NAMALWA (cell line): ENCODE measurements at regions not wholly inside any gene's neighbourhood (a gene's known extent, or its start where the extent isn't known, plus 50 kb on each side); places are given as distances from the start of the nearest gene placed in this dataset.
A peak's percentile ranks its signal among the peaks of the same experiment; 100 is the strongest.
"Not testable (repeated sequence)": the region's sequence is repeated elsewhere in the genome, so short reads cannot be mapped to it uniquely, and the experiment has no call there.

ENCODE experiments used
- DNase-seq: peaks from one replicate; pipeline ENCODE4 v3.0.0-alpha.2; 2015; ENCODE audit warnings: low spot score

DNA sequence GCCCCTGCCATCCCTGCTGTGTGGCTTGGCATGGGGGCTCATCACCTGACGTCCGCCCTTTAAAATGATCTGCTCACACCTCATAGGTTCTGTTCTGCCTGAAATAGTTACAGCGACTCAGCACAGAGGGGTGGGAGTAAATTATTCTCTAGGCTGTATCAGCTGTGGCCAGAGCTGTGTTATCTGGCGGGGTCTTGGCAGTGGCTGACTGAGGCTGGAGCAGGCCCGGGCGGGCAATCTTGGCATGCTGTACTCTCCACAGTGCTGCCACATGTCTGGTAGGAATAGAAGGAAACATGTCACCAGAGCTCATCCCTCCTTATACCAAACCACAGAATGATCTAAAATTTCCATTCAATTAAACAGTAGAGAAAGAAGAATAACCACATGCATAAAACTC, 499.9 kb upstream of the LMCD1 start:
- no peak for DNase-seq

- no peak for DNase-seq
Measured at GRCh38 chr3:8011902-8012301, 489.7 kb upstream of the LMCD1 start.

GRCh38 chr3:8020047-8020841, 481.4 kb upstream of the LMCD1 start:
- no peak for DNase-seq

- no peak for DNase-seq
Measured at GRCh38 chr3:8027954-8028353, 473.7 kb upstream of the LMCD1 start.

DNA sequence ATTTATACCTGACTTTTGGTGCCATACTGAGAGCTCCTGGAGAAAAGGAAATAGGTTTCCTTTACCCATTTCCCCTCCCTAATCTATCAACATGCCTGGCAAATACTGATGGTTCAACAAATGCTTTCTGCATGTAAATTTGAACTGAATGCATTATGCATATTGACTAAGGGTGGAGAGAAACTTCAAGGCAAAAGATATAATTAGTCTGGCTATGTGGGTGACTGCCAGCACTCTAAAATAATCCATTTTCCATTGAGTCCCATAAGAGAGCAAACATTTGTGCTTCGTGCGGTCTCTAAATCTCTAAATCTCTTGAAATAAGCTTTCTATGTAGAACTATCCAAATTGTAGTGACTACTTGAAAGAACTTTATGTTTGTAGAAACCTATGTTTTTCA, 451.3 kb upstream of the LMCD1 start:
- DNase-seq = no peak

DNA sequence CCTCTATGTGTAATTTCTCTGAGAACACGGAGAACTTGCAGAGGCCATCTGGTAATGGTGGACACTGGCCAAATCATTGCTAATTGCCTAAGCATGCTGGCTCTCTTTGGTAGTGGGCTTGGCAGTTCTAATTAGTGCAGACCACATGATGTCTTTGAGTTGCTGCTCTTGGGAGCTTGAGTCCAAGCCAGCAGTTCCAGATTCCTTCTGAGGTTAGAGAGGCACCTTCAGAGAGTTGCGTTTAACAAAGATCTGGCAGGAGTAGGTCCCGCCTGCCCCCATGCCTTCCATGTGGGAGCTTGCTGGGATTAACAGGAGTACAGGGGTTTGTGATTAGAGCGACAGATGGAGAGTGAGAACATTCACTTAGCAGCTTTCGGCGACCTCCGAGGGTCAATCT, 449.0 kb upstream of the LMCD1 start:
- no peak for DNase-seq

DNA sequence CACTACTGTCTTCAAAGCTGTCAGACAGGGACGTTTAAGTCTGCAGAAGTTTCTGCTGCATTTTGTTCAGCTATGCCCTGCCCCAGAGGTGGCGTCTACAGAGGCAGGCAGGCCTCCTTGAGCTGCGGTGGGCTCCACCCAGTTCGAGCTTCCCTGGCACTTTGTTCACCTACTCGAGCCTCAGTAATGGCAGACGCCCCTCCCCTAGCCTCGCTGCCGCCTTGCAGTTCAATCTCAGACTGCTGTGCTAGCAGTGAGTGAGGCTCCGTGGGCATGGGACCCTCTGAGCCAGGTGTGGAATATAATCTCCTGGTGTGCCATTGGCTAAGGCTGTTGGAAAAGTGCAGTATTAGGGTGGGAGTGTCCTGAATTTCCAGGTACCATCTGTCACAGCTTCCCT, 433.5 kb upstream of the LMCD1 start:
- DNase-seq = not testable (repeated sequence)

- DNase-seq = no peak
Measured at GRCh38 chr3:8069471-8069870, 432.2 kb upstream of the LMCD1 start.

DNA sequence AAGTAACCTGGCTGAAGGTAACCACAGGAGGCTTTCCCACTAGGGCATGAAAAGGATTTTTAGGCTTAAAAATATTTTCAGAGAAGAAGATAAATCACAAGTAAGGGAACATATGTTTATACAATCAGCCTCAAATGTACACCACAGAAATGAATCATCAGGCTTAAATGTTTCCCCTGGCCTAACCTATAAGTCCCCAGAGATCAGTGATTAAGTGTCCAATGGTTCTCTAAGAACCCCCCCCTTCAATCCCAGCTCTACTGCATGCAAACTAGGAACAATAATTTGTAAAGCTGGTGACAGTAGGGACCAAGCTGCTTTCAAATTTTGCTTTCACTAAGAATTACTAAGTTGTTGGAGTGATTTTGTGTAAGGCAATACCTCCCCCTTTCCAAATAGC, 431.6 kb upstream of the LMCD1 start:
- DNase-seq = no peak

DNA sequence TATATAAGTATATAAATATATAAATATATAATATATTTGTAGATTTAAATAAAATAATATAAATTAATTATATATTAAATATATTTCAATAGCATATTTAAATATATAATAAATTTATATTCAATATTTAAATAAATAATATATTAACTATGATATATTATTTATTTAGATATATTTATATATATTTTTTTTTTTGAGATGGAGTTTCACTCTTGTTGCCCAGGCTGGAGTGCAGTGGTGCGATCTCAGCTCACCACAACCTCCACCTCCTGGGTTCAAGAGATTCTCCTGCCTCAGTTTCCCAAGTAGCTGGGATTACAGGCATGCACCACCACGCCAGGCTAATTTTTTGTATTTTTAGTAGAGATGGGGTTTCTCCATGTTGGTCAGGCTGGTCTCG, 426.9 kb upstream of the LMCD1 start:
- not testable (repeated sequence) for DNase-seq

GRCh38 chr3:8077126-8077525, 424.5 kb upstream of the LMCD1 start:
- DNase-seq = no peak

DNA sequence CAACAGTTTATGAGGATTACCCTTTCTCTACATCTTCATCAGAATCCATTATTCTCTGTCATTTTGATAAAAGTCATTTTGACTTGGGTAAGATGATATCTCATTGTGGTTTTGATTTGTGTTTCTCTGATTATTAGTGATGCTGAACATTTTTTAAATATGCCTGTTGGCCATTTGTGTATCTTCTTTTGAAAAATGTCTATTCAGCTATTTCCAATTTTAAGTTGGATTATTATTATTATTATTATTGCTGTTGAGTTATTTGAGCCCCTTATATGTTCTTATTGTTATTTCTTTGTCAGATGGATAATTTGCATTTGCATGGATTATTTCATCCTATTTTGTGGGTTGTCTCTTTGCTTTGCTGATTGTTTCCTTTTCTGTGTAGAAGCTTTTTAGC, 421.2 kb upstream of the LMCD1 start:
- no peak for DNase-seq

DNA sequence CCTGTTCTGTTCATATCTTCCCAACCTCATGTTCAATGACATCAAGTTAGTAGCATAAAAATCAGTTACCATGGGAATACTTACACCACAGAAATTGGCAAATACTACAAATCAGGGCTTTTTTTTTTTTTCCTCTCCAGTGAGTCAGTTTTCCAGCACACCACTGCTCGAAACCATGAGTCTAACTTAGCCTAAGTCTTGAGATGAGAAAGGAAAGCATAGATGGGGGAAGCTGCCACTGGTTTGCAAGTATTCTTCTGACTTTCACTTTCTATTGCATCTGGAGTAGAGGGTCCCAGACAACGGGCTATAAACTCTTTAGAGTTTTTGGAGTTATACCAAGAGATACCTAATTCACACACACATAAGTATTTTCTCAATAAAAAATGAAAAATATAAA, 416.1 kb upstream of the LMCD1 start:
- DNase-seq = no peak

- DNase-seq = no peak
Measured at GRCh38 chr3:8087951-8088350, 413.7 kb upstream of the LMCD1 start.

DNA sequence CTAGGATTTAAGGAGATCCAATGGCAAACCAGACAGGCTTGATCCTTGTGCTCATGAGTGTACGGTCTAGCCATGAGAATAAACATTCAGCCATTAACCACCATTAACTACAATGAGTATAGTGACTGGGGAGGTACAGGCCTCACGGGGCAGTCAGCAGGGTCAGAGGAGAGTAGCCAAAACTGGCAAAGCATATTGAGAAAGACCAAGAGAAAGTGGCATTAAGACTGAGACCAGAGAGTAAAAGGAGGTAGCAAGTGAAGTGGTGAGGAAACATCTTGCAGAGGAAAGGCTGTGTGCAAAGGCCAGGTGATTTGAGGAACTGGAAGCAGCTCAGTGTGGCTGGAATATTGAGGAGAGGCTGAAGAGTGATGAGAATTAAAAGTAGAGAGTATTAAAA, 407.2 kb upstream of the LMCD1 start:
- DNase-seq = no peak

GRCh38 chr3:8095724-8096123, 405.9 kb upstream of the LMCD1 start:
- DNase-seq = no peak

- no peak for DNase-seq
Measured at GRCh38 chr3:8097690-8098089, 403.9 kb upstream of the LMCD1 start.

DNA sequence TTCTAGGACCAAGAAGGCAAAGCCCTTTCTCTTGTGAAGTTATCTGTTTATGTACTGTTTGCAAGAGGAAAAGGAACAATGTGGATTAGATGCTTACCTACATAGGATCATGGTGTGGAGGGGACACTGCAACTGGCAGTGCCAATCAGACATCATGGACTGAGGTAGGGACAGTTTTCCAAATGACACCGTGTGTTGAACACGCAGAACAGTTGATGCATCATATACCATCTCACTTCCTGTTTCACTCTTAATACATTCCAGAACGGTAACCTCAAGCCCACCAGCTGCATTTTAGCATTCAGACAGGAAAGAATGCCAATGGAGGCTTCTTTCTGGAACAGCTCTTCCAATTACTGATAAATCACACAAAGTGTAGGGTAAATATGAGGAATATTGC, 397.7 kb upstream of the LMCD1 start:
- DNase-seq = peak; percentile 8

DNA sequence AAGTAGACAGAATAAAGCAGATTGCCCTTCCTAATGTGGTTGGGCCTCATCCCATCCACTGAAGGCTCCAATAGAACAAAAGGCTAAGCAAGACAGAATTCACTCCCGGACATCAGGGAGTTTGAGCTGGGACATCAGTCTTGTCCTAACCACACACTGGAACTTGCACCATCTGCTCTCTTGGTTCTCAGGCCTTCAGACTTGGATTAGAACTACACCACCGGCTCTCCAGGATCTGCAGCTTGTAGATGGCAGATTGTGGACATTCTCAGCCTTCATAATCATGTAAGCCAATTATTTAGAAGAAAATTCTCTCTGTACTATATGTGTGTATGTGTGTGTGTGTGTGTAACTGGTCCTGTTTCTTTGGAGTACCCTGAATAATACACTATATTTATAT, 394.7 kb upstream of the LMCD1 start:
- DNase-seq = no peak

DNA sequence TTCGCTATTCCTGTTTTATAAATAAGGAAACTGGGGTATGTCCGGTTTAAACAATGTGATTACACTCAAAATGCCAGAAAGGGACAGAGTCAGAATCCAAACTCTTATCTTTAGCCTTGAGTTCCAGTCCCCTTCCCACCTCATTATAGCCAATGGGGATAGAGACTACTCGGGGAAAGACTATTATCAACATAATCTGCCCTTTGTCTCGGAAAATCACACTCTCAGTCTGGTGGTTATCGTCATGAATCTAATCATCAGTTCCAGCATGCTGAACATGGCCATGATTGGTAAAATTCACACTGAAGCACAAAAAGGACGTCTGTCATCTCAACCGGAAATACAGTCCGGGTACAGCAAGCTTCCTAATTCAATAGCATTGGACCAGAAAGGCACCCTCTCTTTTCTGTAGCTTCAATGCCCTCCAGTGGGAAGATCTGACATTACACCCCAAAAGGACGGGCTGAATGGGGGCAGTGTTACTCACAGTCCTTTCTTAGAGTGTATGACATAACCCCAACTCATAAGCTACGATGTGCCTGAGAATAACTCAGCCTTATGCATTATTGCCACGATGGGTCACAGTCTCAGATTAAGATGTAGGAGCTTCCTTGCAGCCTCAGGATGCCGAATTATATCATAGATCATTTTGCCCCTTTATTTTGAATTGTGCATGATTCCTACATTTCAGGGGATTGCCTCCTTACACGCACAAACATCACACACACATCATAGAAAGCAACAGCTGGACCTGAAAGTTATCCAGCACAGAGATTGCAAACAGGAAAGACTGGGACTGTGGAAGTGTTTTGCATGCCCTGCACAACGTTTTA, 390.4 kb upstream of the LMCD1 start:
- DNase-seq = peak; percentile 88

DNA sequence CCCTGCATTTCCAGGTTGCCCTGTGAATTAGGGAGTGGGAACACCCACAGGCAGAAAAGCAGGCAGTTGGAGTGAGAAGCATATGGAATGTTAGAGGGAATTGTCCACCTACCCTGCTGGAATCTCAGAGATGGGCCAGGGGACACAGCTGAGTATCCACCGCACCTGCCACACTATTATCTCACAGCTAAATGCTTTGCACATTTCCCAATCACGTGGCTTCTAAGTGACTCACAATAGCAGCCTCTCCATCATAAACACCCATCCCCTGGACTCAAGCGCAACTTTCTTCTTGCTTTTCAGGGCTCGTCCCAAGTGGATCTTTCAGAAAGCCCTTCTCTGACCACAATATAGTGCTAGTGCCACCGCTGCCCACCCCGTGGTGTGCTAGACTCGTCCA, 389.0 kb upstream of the LMCD1 start:
- DNase-seq = no peak

DNA sequence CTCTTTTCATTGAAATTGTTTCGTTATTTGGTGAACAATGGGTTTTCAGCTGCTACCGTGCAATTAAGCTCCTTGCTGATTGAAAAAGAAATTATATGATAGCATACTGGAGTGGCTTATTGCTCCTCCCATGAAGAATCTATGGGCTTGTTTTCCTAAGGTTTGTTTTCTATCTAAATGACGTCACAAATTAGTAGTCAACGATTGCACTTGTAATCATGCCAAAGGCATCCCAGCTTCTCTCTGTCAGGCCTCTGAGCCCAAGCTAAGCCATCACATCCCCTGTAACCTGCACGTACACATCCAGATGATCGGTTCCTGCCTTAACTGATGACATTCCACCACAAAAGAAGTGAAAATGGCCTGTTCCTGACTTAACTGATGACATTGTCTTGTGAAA, 388.0 kb upstream of the LMCD1 start:
- DNase-seq = no peak

GRCh38 chr3:8128686-8129085, 372.9 kb upstream of the LMCD1 start:
- DNase-seq = no peak

- DNase-seq = no peak
Measured at GRCh38 chr3:8136553-8136952, 365.1 kb upstream of the LMCD1 start.
